GM18511 (cell line): ENCODE measurements at regions not wholly inside any gene's neighbourhood (a gene's known extent, or its start where the extent isn't known, plus 50 kb on each side); places are given as distances from the start of the nearest gene placed in this dataset.
"Not testable (repeated sequence)": the region's sequence is repeated elsewhere in the genome, so short reads cannot be mapped to it uniquely, and the experiment has no call there.

ENCODE experiments used
- ATAC-seq: cut with Tn5 transposase; IDR thresholded peaks from one replicate; pipeline ENCODE4 v1.9.1; 2021; ENCODE audit warnings: mild to moderate bottlenecking, moderate library complexity; ENCODE audit not compliant: unreplicated experiment

- ATAC-seq: no peak
Observed at GRCh38 chr5:142542078-142542477, 143.8 kb downstream of the FGF1 start.

- no peak for ATAC-seq
Observed at GRCh38 chr5:142540922-142541422, 144.9 kb downstream of the FGF1 start.

DNA sequence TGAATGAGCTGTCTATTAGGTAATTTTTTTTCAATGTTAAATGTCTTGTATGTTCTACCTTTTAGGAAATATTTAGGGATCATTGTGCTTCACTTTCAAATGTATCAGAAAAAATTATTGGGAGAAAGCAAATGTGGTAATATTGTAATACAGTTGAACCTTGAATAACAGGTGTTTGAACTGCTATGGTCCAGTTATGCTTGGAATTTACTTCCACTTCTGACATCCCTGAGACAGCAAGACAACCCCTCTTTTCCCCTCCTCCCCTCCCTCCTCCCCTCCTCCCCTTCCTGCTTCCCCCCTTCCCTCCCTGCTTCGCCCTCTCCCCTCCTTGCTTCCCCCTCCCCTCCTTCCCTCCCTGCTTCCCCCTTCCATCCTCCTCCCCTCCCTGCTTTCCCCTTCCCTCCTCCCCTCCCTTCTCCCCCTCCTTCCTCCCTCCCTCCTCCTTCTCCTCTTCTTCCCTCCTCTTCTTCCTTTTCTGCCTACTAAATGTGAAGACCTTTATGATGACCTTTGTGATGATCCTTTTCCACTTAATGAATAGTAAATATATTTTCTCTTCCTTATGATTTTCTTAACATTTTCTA is 146.6 kb downstream of the FGF1 start:
- no peak for ATAC-seq

- ATAC-seq: no peak
Observed at GRCh38 chr5:142537938-142538337, 148.0 kb downstream of the FGF1 start.

DNA sequence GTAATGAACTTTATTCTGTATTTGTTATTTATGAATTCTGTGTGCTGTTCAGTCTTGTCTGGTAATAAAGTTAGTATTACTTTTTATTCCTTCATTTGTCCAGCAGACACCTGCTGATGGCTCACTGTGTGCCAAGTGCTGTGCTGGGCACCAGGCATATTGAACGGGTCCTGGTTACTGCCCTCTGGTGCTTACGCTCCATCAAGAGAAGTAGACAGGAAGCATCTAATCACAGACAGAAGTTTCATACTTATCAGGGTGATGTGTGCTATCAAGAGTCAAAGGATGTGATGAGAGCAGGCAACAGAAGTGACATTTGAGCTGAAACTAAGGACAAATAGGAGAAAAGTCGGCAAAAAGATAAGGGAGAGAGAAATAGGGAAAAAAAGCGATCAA is 153.1 kb downstream of the FGF1 start:
- ATAC-seq: no peak

- ATAC-seq: no peak
Observed at GRCh38 chr5:142531977-142532780, 153.7 kb downstream of the FGF1 start.

DNA sequence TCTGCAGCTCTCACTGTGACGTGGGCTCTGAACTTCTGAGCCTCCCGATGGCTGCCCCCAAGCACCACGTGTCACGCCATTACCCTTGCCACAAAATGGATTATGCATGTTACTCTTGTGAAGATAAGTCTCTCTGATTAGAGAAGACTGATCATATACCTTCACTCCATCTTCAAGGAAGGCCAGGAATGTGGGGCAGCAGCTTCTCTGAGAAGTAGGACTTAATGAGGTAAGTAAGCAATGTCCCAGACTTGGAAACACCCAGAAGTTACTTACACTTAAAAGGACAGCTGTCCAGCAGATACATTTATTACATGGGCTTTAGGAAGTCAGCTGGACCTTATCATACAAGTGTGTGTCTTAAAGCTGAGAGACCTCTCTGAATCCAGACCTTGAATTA is 155.0 kb downstream of the FGF1 start:
- no peak for ATAC-seq

GRCh38 chr5:142529626-142530278 is 156.1 kb downstream of the FGF1 start:
- no peak for ATAC-seq

DNA sequence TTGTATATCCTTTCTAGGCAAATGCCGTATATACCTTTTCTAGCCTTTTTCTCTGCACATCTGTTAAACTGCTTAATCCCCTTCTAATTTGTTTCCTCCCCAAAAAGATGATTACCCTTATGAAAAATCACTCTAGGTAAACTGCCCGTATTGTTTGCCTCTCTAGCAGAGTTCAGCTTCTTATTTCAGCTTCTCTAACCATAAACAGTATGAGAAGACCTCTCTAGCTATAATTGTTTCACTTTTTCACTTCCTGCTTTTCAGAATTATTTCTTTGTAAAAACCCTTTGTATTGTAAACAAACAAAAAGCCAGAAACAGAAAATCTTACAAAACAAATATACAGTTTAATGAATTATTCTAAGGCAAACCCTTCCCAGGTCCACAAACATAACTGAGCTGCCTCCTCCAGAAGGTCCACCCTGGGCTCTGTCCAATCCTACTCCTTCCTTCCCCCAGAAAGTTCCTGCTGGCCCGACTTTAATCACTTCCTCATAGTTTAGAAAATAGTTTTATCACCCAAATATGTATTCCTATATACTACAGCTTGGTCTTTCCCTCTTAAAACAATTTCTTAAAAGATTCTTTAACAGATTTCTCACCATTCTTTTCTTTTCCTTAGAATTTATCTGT is 158.1 kb downstream of the FGF1 start:
- no peak for ATAC-seq

DNA sequence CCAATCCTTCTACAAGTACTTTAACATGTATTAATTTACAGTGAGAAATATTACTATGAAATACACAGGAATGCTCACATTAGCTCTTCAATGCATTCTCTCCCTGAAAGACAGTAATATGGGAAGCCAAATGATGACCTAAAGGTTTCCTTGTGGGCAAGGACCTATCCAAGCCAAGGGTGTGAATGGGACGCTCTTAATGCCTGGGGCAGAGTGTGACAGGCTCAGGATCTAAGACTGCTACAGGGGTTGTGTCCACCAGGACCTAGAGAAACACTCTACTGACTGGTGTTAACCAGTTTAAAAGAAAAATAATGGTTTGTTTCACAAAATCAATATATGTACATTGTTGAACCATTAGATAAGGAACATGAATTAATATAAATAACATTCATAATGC is 158.7 kb downstream of the FGF1 start:
- ATAC-seq: no peak

- no peak for ATAC-seq
Observed at GRCh38 chr5:142522983-142523382, 162.9 kb downstream of the FGF1 start.

DNA sequence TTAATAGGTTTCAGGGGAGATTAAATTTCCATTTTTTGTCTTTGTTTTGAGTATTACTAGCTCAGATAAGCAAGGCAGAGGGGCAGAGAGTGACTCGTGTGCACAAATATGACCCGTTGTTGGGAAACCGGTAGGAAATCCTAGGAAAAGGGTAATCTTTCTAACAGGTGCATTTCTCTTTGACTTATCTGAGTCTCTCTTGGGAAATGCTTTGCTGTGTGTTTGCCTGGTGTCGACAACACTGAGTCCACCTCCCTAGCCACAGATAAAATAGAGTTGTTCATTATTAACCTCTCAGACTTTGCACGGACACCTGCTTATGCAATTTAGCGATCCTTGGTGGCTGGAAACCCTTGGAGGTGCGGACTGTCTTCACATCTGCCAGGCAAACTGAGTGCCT is 164.2 kb downstream of the FGF1 start:
- no peak for ATAC-seq

DNA sequence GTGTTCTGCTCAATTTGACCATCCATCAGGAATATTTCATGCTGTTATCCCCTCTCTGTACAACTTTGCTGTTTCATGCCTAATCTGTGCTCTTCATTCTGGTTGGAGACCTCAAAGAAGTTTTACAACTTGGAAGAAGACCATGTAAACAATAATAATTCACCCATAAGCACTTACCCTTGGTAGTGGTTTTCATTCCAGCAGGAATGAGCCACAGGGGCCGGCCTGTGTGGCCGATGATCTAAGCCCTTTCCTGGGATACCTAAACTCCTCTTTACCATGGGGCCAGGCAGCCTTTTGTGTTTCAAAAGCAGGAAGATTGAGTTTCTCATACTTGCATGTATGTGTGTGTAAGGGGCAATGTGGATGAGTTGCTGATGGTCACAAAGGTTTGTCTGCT is 165.0 kb downstream of the FGF1 start:
- no peak for ATAC-seq

- ATAC-seq: not testable (repeated sequence)
Observed at GRCh38 chr5:142519913-142520312, 166.0 kb downstream of the FGF1 start.

DNA sequence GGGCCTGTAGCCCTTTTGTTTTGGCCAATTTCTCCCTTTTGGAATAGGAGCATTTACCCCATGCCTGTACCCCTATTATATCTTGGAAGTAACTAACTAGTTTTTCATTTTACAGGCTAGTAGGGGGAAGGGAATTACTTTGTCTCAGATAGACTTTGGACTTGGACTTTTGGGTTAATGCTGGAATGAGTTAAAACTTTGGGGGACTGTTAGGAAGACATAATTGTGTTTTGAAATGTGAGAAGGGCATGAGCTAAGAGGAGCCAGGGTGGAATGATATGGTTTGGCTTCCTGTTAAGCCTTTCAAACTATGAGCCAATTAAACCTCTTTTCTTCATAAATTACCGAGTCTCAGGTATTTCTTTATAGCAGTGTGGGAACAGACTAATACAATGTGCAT is 168.1 kb downstream of the FGF1 start:
- ATAC-seq: no peak

DNA sequence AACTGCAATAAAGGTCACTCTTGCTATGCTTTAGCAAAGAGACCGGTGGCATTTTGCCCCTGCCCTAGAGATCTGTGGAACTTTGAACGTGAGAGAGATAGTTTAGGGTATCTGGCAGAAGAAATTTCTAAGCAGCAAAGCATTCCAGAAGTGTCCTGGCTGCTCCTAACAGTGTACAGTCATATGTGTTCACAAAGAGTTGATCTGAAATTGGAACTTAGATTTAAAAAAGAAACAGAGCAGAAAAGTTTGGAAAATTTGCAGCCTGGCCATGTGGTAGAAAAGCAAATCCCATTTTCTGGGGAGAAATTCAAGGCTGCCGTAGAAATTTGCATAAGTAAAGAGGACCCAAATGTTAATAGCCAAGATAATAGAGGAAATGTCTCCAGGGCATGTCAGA is 169.2 kb downstream of the FGF1 start:
- ATAC-seq: no peak

DNA sequence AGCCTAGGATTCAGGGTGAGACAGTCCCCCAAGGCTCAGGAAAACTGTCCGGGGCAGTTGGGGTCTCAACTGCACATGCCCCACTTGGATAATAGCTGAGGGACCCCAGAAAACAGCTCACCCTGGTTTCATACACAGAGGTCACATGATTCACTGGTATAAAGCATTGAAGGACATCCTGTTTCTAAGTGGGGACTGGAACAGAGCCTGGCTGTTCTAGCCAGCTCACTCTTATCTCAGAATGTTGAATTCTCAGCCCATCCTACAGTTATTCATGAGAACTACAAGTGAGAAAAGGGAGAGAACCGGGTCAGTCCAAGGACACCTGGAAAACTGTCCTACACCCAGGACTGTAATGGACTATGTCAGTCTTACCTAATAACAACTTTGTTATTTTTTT is 170.9 kb downstream of the FGF1 start:
- ATAC-seq: no peak

DNA sequence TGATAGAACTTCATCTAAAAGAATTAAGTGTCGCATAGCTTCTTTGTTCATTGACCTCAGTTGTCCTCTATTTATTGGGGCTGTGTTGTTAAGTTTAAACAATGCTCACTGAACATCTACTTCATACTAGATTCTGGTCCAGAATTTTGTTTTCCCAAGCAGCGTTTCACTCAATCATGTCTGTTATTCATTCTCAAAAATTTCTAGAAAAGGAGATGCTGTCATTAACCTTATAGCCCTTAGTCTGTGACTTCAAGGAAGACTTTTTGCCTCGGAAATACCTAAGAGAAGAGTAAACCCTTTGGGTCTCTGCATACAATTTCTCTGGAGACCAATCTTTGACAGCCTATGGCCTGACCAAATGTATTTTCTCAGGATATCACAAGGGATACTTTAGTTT is 171.7 kb downstream of the FGF1 start:
- no peak for ATAC-seq

GRCh38 chr5:142512043-142513042 is 173.5 kb downstream of the FGF1 start:
- ATAC-seq: no peak

DNA sequence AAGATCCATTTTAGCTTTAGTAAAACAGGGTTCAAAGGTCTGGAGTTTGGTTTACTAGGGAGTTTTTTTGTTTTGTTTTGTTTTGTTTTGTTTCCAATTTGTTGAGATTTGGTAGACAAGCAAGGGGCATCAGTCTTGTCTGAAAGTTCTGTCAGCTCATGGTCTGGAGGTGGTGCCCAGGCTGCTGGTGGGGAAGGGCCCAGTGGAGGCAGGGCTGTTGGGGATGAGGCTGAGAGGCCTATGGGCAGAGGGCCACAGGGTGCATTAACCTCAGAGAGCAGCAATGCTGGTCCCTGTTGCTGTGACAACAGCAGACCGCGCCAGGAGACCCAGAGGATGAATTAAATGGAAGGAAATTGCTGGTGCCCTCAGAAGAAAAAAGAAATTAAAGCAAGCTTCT is 174.5 kb downstream of the FGF1 start:
- no peak for ATAC-seq
